NT2/D1 (cell line): ENCODE measurements at regions not wholly inside any gene's neighbourhood (a gene's known extent, or its start where the extent isn't known, plus 50 kb on each side); places are given as distances from the start of the nearest gene placed in this dataset.
"Not testable (repeated sequence)": the region's sequence is repeated elsewhere in the genome, so short reads cannot be mapped to it uniquely, and the experiment has no call there.

Source experiments
- SUZ12 ChIP-seq: IDR thresholded peaks from 2 replicates; pipeline ENCODE4 v1.6.1; 2011; ENCODE audit not compliant: insufficient read length, insufficient read depth; ENCODE audit errors: extremely low read depth
- ZNF274 ChIP-seq: IDR thresholded peaks from 2 replicates; pipeline ENCODE4 v1.6.1; 2011; ENCODE audit warnings: mild to moderate bottlenecking, low read depth, low read length

DNA sequence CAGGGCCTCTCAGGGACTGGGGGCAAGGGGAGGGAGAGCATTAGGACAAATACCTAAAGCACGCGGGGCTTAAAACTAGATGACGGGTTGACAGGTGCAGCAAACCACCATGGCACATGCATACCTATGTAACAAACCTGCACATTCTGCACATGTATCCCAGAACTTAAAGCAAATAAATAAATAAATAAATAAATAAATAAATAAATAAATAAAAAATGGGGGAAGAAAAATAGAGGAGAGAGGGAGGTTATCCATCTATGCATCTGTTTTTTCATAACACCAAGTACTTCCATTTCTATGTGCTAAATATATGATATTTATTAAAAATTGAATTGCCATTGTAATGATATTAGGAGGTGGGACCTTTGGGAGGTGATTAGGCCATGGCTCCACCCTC is 539.5 kb downstream of the TRIML1 start:
- TF ChIP-seq ZNF274, SUZ12: not testable (repeated sequence)
